Breast epithelium (tissue), 3 donors: ENCODE measurements at regions not wholly inside any gene's neighbourhood (a gene's known extent, or its start where the extent isn't known, plus 50 kb on each side); places are given as distances from the start of the nearest gene placed in this dataset.

Source experiments
- POLR2A ChIP-seq: fragments of 450-650 bp; IDR thresholded peaks from one replicate; pipeline ENCODE4 v1.6.1; 2016; ENCODE audit warnings: antibody characterized with exemption, mild to moderate bottlenecking, moderate library complexity
- TF ChIP-seq, protein P1 (sequence below), 3 donors: fragments of 450-650 bp; IDR thresholded peaks; one replicate each; pipeline ENCODE4 v1.5.1; 2016 to 2017; ENCODE audit warnings: antibody characterized with exemption in 3 of 3, mild to moderate bottlenecking in 3 of 3, moderate library complexity in 3 of 3

DNA sequence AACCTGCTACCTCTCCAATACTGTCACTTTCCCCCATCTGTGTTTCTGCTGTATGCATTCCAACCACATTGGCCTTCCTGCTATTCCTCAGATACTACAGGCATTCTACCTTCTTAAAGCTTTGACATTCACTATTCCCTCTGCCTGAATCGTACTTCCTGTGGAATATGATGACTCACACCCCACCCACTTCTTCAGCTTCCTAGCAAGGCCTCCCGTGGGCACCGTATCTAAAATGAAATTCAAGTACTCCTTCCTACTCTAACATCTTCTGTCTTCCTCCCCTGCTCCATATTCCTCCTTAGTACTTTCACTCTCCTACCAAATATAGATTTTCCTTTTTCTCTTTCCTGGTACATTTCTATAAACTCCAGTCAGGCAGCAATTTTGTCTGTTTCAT lies 710.4 kb downstream of the RNF144A start:
- TF ChIP-seq, protein P1, sequence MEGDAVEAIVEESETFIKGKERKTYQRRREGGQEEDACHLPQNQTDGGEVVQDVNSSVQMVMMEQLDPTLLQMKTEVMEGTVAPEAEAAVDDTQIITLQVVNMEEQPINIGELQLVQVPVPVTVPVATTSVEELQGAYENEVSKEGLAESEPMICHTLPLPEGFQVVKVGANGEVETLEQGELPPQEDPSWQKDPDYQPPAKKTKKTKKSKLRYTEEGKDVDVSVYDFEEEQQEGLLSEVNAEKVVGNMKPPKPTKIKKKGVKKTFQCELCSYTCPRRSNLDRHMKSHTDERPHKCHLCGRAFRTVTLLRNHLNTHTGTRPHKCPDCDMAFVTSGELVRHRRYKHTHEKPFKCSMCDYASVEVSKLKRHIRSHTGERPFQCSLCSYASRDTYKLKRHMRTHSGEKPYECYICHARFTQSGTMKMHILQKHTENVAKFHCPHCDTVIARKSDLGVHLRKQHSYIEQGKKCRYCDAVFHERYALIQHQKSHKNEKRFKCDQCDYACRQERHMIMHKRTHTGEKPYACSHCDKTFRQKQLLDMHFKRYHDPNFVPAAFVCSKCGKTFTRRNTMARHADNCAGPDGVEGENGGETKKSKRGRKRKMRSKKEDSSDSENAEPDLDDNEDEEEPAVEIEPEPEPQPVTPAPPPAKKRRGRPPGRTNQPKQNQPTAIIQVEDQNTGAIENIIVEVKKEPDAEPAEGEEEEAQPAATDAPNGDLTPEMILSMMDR (IDR thresholded peaks at IDR 0.05): no peak
- TF ChIP-seq POLR2A: no peak
